Small intestine (tissue), 7 donors: ENCODE measurements at regions not wholly inside any gene's neighbourhood (a gene's known extent, or its start where the extent isn't known, plus 50 kb on each side); places are given as distances from the start of the nearest gene placed in this dataset.
A peak's percentile ranks its signal among the peaks of the same experiment; 100 is the strongest.

Experiments used
- DNase-seq, 2 donors: peaks; one replicate each; pipeline versions ENCODE4 v3.0.0 to v3.0.0-alpha.2; 2013
- FAIRE-seq: peaks from 2 replicates; lab custom pipeline; 2012; peaks lifted over from hg19 to GRCh38; lab: Jason Lieb, UNC
- H3K27ac ChIP-seq, 3 donors: one replicate each; pipeline ENCODE4 v1.5.1; 2013; ENCODE audit warnings: low read length in 2 of 3, mild to moderate bottlenecking in 2 of 3, control low read depth in 1 of 3, inconsistent platforms in 1 of 3, low read depth in 1 of 3, moderate library complexity in 1 of 3
- H3K27me3 ChIP-seq, 3 donors: one replicate each; pipeline ENCODE4 v1.6.1; 2013; ENCODE audit warnings: low read length in 3 of 3, inconsistent platforms in 1 of 3; ENCODE audit not compliant: control insufficient read depth in 3 of 3, insufficient read depth in 3 of 3
- H3K36me3 ChIP-seq, 3 donors: one replicate each; pipeline ENCODE4 v1.6.1; 2013; ENCODE audit warnings: low read length in 3 of 3, inconsistent platforms in 1 of 3, low read depth in 1 of 3, mild to moderate bottlenecking in 1 of 3, moderate library complexity in 1 of 3; ENCODE audit not compliant: control insufficient read depth in 3 of 3, insufficient read depth in 2 of 3
- H3K4me1 ChIP-seq, 3 donors: one replicate each; pipeline ENCODE4 v1.6.1; 2013; ENCODE audit warnings: low read length in 2 of 3, inconsistent platforms in 1 of 3, low read depth in 1 of 3, mild to moderate bottlenecking in 1 of 3, moderate library complexity in 1 of 3; ENCODE audit not compliant: control insufficient read depth in 3 of 3, insufficient read depth in 2 of 3
- H3K4me3 ChIP-seq, 3 donors: one replicate each; pipeline ENCODE4 v1.5.1; 2013; ENCODE audit warnings: low read length in 3 of 3, control low read depth in 1 of 3, inconsistent platforms in 1 of 3, low read depth in 1 of 3, mild to moderate bottlenecking in 1 of 3, moderate library complexity in 1 of 3
- H3K9me3 ChIP-seq, 2 donors: one replicate each; pipeline ENCODE4 v1.6.1; 2013; ENCODE audit warnings: low read depth in 1 of 2, low read length in 1 of 2; ENCODE audit not compliant: control insufficient read depth in 2 of 2, insufficient read depth in 1 of 2
- WGBS, 3 donors: extraction: QIAGEN DNeasy Blood & Tissue Kit; methylation state at CpG; one replicate each; pipeline ENCODE4 v1.1.7; 2013; 5-methylcytosine and 5-hydroxymethylcytosine counted together
- donor health status: healthy with polysubstance abuse.
- donor health status: control.
- donor health status: control.
- donor health status: Bipolar disorder and iron deficiency.
- donor health status: healthy.

- Histone ChIP-seq H3K27me3 (no peaks in the 10 kb centered on the region), H3K9me3 (no peaks in the 10 kb centered on the region), H3K4me1 (no peaks in the 10 kb centered on the region), H3K36me3 (no peaks in the 10 kb centered on the region), H3K27ac (no peak overlapping the region), H3K4me3 (no peak overlapping the region)
- WGBS, 3 donors, result 34 to 61% (median 44%) methylated on average over 4 of the region's 4 CpGs
- DNase-seq, result no peak
- FAIRE-seq, result no peak
These were observed 931.2 kb downstream of the AACS start for GRCh38 chr12:125996443-125996842.

DNA sequence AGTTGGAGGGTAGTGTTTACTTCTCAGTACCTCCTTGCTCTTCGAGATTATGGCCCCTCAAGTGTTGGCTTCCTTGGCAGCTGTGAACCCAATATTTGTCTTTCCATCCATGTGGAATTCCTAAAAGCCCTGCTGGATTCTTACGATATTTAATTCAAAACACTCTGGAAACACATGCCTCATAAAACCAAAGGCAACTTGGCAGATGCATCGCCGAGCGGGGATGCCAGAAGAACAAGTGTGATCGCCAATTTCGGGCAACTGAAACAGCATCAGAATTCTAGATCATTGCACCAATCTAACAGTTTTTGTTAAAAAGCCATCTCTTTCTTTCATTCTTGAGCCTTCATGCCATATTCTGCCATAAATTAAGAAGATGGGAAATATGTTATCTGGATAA is 934.4 kb downstream of the AACS start:
- Histone ChIP-seq H3K27me3 (no peaks in the 10 kb centered on the region), H3K4me3 (no peak overlapping the region), H3K36me3 (no peaks in the 10 kb centered on the region), H3K4me1 (no peaks in the 10 kb centered on the region), H3K9me3 (peaks cover 2 to 11% of the 10 kb centered on the region in 2 donors), H3K27ac (no peak overlapping the region)
- WGBS, 3 donors, result 83 to 86% (median 84%) methylated on average over 7 of the region's 7 CpGs
- no peak for FAIRE-seq
- DNase-seq, result no peak

DNA sequence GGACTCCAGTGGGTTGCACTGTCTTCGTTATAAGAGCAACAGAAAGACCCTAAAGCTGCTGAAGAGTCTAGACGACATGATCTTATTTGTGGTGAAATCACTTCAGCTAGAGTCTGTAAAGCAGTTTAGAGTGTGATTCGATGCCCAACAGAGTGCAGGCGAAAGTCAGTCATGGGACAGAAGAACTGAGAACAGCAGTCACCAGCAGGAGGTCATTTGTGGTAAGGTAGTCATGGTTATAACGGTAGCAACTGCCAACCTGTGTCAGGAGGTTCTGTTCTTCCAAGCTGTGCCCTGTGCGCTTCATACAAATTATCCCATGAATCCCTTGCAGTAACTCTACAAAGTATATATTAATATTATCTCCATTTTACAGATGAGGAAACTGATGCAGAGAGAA is 954.1 kb downstream of the AACS start:
- no peak overlapping the region for H3K4me3 ChIP-seq
- DNase-seq (no peak), FAIRE-seq (no peak)
- 75 to 80% (median 79%) methylated on average over 6 of the region's 6 CpGs for WGBS, 3 donors
- no peaks in the 10 kb centered on the region for H3K36me3 ChIP-seq
- no peaks in the 10 kb centered on the region for H3K27me3 ChIP-seq
- H3K27ac ChIP-seq, result no peak overlapping the region
- H3K9me3 ChIP-seq, result peaks cover 0 to 29% of the 10 kb centered on the region in 2 donors
- H3K4me1 ChIP-seq, result no peaks in the 10 kb centered on the region

- FAIRE-seq, result no peak
- no peak for DNase-seq
- Histone ChIP-seq H3K9me3 (peaks cover 0 to 27% of the 10 kb centered on the region in 2 donors), H3K4me1 (no peaks in the 10 kb centered on the region), H3K27me3 (no peaks in the 10 kb centered on the region), H3K36me3 (no peaks in the 10 kb centered on the region), H3K27ac (no peak overlapping the region), H3K4me3 (no peak overlapping the region)
- 65 to 80% (median 73%) methylated on average over 2 of the region's 2 CpGs for WGBS, 3 donors
These were observed 956.4 kb downstream of the AACS start for GRCh38 chr12:126021675-126022074.

DNA sequence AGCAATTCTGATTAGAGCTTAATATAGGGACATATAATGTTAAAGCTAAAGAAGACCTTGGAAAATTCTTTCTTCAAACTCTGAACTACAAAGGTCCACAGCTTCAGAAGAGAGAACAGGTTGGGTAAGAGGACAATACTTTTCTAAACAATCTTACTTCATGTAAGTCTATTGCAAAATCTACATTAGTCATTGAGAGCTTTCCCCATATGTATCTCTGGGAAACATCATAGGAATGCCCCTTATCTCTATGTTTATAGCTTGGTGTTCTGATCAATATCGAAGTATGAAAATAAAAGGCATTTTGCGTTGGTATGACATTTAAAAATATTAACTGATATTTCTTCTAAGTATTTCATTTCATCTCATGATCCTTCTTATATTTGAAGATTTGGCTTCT is 962.6 kb downstream of the AACS start:
- Histone ChIP-seq H3K27ac (no peak overlapping the region), H3K36me3 (no peaks in the 10 kb centered on the region), H3K9me3 (peaks cover 0 to 28% of the 10 kb centered on the region in 2 donors), H3K4me1 (no peaks in the 10 kb centered on the region), H3K27me3 (no peaks in the 10 kb centered on the region), H3K4me3 (no peak overlapping the region)
- 88 to 93% (median 89%) methylated on average over 2 of the region's 2 CpGs for WGBS, 3 donors
- DNase-seq, result no peak
- no peak for FAIRE-seq

- no peaks in the 10 kb centered on the region for H3K27me3 ChIP-seq
- H3K4me1 ChIP-seq, result peaks cover 0 to 17% (median 0%) of the 10 kb centered on the region in 3 donors
- FAIRE-seq (no peak), DNase-seq (no peak)
- H3K36me3 ChIP-seq, result no peaks in the 10 kb centered on the region
- H3K4me3 ChIP-seq, result no peak overlapping the region
- H3K9me3 ChIP-seq, result peaks cover 0 to 47% of the 10 kb centered on the region in 2 donors
- WGBS, 3 donors, result 65 to 73% (median 71%) methylated on average over 8 of the region's 8 CpGs
- H3K27ac ChIP-seq, result no peak overlapping the region
These were observed 965.3 kb downstream of the AACS start for GRCh38 chr12:126030573-126030972.

GRCh38 chr12:126033751-126034150 is 968.5 kb downstream of the AACS start:
- Histone ChIP-seq H3K27me3 (no peaks in the 10 kb centered on the region), H3K4me1 (peaks cover 0 to 30% (median 0%) of the 10 kb centered on the region in 3 donors), H3K4me3 (no peak overlapping the region), H3K9me3 (peaks cover 0 to 62% of the 10 kb centered on the region in 2 donors), H3K36me3 (no peaks in the 10 kb centered on the region), H3K27ac (peak overlapping the region in 1 of 3 donors; percentile 90)
- no peak for FAIRE-seq
- peak; percentile 11 to 72 for DNase-seq
- 20 to 40% (median 39%) methylated on average over 3 of the region's 3 CpGs for WGBS, 3 donors

- peaks cover 0 to 52% of the 10 kb centered on the region in 2 donors for H3K9me3 ChIP-seq
- H3K36me3 ChIP-seq, result no peaks in the 10 kb centered on the region
- no peak overlapping the region for H3K4me3 ChIP-seq
- no peaks in the 10 kb centered on the region for H3K27me3 ChIP-seq
- DNase-seq (peak in 1 of 2 donors; percentile 26), FAIRE-seq (no peak)
- peak overlapping the region in 1 of 3 donors; percentile 90 for H3K27ac ChIP-seq
- peaks cover 0 to 30% (median 0%) of the 10 kb centered on the region in 3 donors for H3K4me1 ChIP-seq
These were observed 971.1 kb downstream of the AACS start for GRCh38 chr12:126036348-126036747.

DNA sequence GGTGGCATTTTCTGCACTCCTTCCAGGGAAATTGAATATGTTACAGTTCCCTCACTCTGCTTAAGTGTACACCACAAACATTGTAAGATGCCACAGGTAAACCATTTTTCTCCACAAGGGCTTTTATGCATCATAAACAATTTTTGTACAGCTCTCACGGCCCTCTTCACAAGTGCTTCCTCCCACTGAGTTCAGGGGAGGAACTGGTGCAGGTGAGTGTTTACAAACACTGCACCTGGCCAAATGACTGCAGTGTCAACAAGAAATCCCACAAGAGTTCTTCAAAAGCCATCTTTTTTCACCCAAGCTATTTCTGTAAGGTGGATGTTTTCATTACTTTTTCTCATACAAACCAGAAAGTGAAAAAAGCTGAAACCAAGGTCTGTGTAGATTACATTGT is 973.2 kb downstream of the AACS start:
- FAIRE-seq, result no peak
- 39 to 67% (median 50%) methylated on average over 1 of the region's 1 CpG for WGBS, 3 donors

More for the DNA sequence above, 973.2 kb downstream of the AACS start:
- H3K27ac ChIP-seq, result no peak overlapping the region
- H3K9me3 ChIP-seq, result peaks cover 0 to 33% of the 10 kb centered on the region in 2 donors
- no peak for DNase-seq
- no peaks in the 10 kb centered on the region for H3K36me3 ChIP-seq
- H3K4me1 ChIP-seq, result peaks cover 0 to 25% (median 0%) of the 10 kb centered on the region in 3 donors
- H3K27me3 ChIP-seq, result no peaks in the 10 kb centered on the region
- H3K4me3 ChIP-seq, result no peak overlapping the region
